Duodenal mucosa (tissue), 2 donors: ENCODE measurements at regions not wholly inside any gene's neighbourhood (a gene's known extent, or its start where the extent isn't known, plus 50 kb on each side); places are given as distances from the start of the nearest gene placed in this dataset.

Source experiments
- H3K27ac ChIP-seq: one replicate; pipeline ENCODE4 v1.7.0; 2013; ENCODE audit warnings: low read depth, low read length
- H3K27me3 ChIP-seq, 2 donors: one replicate each; pipeline ENCODE4 v1.7.0; 2013; ENCODE audit warnings: low read length in 2 of 2, control low read depth in 1 of 2; ENCODE audit not compliant: insufficient read depth in 2 of 2, control insufficient read depth in 1 of 2
- H3K36me3 ChIP-seq, 2 donors: one replicate each; pipeline ENCODE4 v1.7.0; 2013; ENCODE audit warnings: low read length in 2 of 2, control low read depth in 1 of 2; ENCODE audit not compliant: insufficient read depth in 2 of 2, control insufficient read depth in 1 of 2
- H3K4me1 ChIP-seq, 2 donors: one replicate each; pipeline ENCODE4 v1.7.0; 2013; ENCODE audit warnings: low read length in 2 of 2, control low read depth in 1 of 2; ENCODE audit not compliant: insufficient read depth in 2 of 2, control insufficient read depth in 1 of 2
- H3K4me3 ChIP-seq, 2 donors: one replicate each; pipeline ENCODE4 v1.7.0; 2013; ENCODE audit warnings: low read length in 2 of 2, low read depth in 1 of 2
- H3K9ac ChIP-seq, 2 donors: one replicate each; pipeline ENCODE4 v1.7.0; 2013; ENCODE audit warnings: low read length in 2 of 2, low read depth in 1 of 2
- H3K9me3 ChIP-seq, 2 donors: one replicate each; pipeline ENCODE4 v1.7.0; 2013; ENCODE audit warnings: low read length in 2 of 2, control low read depth in 1 of 2; ENCODE audit not compliant: control insufficient read depth in 1 of 2

DNA sequence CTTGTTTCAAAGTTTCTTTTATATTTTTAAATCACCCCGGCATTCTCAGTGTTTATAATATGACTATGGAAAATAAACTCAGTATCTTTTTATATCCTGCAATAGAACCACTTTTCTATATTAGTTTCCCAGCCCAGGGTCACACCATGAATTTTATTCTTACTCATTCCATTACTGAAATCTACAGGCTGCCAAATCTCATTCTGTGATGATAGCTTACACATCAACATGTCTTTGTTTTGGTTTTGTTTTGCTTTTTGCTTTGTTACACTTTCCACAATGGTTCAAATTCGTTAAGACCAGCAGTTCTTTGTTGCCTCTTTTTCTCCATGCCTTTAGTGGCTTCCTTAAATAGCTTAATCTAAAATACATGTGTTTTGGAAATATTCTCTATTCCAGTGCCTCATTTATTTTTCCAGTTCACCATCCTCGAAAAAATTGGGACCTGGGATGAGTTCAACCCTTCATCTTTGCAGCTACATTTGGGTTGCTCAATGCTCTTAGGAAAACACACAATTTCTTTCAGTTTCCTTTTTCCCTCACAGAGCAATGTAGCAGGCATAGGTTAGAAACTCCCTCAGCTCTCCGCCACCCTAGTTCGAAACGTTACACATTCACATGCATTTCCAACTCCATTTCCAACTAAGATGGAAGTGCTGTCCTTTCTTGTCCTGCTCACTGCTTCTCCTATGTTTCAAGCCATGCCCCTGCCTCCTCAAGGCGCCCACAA lies 1146.3 kb downstream of the MAT2B start:
- Histone ChIP-seq H3K9me3 (no peaks in the 10 kb centered on the region), H3K27me3 (no peaks in the 10 kb centered on the region), H3K4me1 (no peaks in the 10 kb centered on the region), H3K36me3 (no peaks in the 10 kb centered on the region), H3K27ac (no peak overlapping the region), H3K9ac (no peak overlapping the region), H3K4me3 (no peak overlapping the region)

DNA sequence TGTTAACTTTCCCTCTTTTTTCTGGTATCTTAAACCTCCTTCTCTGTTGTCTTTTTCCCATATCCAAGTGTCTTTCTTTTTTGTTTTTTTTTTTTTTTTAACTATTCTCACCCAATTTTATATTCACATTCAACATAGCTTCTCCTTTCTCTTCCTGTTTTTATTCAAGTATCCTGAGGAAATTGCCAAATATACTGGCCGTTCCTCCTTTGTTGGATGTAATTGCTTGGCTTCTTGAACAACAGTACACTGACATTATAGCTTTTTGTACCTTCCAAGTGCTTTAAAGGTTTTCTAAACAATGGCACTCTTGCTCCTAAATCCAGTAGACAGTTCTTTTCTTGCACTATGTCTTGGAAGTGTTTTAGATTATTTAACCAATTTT lies 1146.8 kb downstream of the MAT2B start:
- Histone ChIP-seq H3K27me3 (no peaks in the 10 kb centered on the region), H3K36me3 (no peaks in the 10 kb centered on the region), H3K4me3 (no peak overlapping the region), H3K4me1 (no peaks in the 10 kb centered on the region), H3K27ac (no peak overlapping the region), H3K9ac (no peak overlapping the region), H3K9me3 (no peaks in the 10 kb centered on the region)

DNA sequence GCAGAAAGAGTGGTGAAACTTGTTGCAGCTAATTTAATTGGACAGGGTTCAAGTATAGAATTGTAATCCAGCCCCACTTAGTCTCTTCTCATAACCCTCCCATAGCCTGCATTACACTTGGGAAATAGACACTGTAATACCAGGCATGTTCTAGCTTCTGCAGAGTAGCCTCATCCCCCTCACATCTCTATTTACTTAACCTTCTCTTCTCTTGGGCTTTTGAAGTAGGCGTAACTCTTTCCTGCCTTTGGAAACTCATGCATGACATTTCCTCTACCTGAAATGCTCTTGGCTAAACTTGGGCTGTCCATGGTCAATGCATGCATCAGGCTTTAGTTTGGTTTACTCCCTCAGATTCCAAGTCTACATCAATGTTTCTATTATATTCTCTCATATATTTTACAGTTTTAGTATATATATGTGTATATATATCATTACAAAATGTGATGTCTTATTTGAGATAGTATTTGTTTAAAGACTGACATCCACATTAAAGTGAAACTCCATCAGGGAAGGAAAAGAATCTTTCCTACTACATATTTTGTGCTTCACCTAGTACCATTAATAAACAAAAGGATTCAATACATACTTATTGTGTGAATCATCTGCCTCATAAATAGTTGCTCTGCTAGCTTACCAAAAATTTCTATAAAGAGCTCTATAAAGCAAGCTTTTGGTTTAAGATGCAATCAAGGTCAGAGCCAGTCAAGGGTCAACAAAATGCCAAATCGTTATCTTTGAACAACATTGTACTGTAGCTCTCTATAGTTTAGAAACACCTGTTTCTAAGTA lies 1158.0 kb downstream of the MAT2B start:
- no peaks in the 10 kb centered on the region for H3K4me1 ChIP-seq
- no peaks in the 10 kb centered on the region for H3K9me3 ChIP-seq
- no peaks in the 10 kb centered on the region for H3K36me3 ChIP-seq
- no peak overlapping the region for H3K4me3 ChIP-seq
- no peak overlapping the region for H3K9ac ChIP-seq
- H3K27me3 ChIP-seq = no peaks in the 10 kb centered on the region
- no peak overlapping the region for H3K27ac ChIP-seq

DNA sequence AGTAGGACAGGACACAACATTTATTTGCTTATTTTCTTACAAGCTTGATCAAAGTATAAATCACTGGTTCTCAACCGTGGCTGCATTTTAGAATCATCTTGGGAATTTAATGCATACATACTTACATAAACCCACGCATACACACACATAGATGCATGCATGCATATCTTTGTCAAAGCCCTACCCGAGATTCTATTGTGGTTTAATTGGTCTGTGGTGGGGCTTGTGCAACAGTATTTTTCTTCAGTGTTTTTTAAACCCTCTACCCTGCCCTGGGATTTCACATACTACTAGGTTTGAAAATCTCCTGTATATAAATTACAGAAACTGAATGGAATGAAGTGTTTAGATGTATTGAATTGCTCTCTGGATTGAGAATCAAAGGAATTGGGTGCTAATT lies 1166.2 kb downstream of the MAT2B start:
- Histone ChIP-seq H3K4me3 (no peak overlapping the region), H3K4me1 (no peaks in the 10 kb centered on the region), H3K9ac (no peak overlapping the region), H3K27me3 (no peaks in the 10 kb centered on the region), H3K27ac (no peak overlapping the region), H3K9me3 (no peaks in the 10 kb centered on the region), H3K36me3 (no peaks in the 10 kb centered on the region)

DNA sequence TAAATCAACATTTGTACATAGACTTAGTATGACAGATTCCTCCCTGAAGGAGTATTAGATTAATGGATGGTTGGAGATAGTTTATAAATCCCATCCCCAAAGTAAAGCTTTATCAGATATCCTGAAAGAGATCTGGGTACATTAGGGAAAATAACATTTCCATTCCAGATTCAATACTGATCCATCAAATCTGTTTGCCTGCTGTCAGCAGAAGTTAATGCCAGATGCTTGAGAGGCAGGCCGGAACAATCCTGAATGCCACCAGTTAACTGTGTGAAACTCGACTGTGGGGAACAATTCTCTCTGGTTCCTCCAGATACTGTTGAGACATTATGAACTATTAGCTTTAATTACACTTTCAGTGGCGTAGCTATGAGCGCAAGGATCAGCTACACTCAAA lies 1166.8 kb downstream of the MAT2B start:
- H3K27ac ChIP-seq = no peak overlapping the region
- H3K36me3 ChIP-seq = no peaks in the 10 kb centered on the region
- no peaks in the 10 kb centered on the region for H3K4me1 ChIP-seq
- no peaks in the 10 kb centered on the region for H3K27me3 ChIP-seq
- H3K9ac ChIP-seq = no peak overlapping the region
- H3K4me3 ChIP-seq = no peak overlapping the region
- H3K9me3 ChIP-seq = no peaks in the 10 kb centered on the region

DNA sequence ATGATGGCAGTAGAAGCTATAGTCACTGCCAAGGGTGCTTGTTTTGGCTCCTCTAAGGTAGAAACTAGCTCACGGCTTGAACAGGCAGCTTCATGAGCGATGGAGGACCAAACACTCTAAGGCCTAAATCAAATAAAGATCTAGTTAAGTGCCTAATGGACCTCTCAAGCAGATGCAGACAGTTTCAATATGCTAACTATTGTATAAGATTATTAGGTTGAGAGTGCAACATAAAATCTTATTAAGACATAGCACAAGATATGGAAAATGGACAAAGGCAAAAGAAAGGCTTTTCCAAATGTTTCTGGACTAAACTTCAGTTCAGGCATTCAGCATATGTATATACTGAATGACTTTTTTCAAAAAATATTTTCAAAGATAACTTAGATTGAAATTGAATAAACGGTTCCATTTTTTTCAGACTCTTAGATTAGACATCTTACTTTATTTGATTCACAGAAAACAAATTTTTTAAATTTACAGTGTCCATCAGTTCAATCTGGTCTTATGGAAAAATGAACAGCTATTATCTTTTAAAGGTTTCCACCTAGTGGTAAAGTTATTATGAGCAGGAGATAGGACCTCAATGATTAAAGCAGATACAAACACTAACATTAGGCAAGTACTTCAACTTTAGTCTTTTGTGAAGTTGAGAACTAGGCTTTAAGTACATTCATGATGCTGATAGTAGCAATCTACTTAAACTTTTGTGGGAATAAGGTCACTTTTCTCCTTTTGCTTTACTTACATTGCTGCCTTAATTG lies 1167.7 kb downstream of the MAT2B start:
- H3K36me3 ChIP-seq = no peaks in the 10 kb centered on the region

DNA sequence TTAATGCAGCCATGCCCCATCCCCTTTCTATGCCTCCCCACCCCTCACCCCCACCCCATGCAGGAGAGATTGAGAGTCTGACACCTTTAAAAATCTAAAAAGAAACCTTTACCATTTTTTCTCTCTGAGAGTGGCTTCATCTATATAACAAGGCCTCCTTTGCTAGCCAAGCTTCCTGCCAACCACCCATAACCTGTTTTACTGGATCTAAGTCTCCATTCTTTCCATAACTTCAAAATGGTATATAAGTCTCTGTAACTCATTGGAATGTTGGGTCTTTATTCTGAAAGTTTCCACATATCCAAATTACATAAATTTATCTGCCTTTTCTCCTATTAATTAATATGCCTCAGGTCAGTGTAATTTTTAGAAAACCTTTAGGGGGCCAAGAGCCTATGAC lies 1174.0 kb downstream of the MAT2B start:
- Histone ChIP-seq H3K27ac (no peak overlapping the region), H3K27me3 (no peaks in the 10 kb centered on the region), H3K4me1 (no peaks in the 10 kb centered on the region), H3K9me3 (no peaks in the 10 kb centered on the region), H3K9ac (no peak overlapping the region), H3K4me3 (no peak overlapping the region), H3K36me3 (no peaks in the 10 kb centered on the region)

More for the DNA sequence above, 1167.7 kb downstream of the MAT2B start:
- Histone ChIP-seq H3K27me3 (no peaks in the 10 kb centered on the region), H3K4me3 (no peak overlapping the region), H3K9me3 (no peaks in the 10 kb centered on the region), H3K4me1 (no peaks in the 10 kb centered on the region), H3K27ac (no peak overlapping the region), H3K9ac (no peak overlapping the region)

DNA sequence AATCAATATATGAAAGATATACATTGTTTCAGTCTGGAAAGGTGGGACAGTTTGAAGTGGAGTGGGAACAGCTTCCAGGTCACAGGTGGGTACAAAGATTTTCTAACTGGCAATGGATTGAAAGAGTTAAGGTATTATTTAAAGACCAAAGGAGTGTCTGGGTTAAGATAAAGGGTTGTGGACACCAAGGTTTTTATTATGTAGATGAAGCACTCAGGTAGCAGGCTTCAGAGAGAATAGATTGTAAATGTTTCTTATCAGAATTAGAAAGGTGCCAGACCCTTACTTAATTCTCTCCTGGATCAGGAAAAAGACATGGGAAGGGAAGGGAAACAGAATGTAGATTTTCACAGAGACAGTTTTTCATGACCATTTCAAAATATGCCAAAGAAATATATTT lies 1174.8 kb downstream of the MAT2B start:
- no peaks in the 10 kb centered on the region for H3K9me3 ChIP-seq
- no peak overlapping the region for H3K27ac ChIP-seq
- H3K4me3 ChIP-seq = no peak overlapping the region
- H3K4me1 ChIP-seq = no peaks in the 10 kb centered on the region
- no peak overlapping the region for H3K9ac ChIP-seq
- H3K27me3 ChIP-seq = no peaks in the 10 kb centered on the region
- no peaks in the 10 kb centered on the region for H3K36me3 ChIP-seq

DNA sequence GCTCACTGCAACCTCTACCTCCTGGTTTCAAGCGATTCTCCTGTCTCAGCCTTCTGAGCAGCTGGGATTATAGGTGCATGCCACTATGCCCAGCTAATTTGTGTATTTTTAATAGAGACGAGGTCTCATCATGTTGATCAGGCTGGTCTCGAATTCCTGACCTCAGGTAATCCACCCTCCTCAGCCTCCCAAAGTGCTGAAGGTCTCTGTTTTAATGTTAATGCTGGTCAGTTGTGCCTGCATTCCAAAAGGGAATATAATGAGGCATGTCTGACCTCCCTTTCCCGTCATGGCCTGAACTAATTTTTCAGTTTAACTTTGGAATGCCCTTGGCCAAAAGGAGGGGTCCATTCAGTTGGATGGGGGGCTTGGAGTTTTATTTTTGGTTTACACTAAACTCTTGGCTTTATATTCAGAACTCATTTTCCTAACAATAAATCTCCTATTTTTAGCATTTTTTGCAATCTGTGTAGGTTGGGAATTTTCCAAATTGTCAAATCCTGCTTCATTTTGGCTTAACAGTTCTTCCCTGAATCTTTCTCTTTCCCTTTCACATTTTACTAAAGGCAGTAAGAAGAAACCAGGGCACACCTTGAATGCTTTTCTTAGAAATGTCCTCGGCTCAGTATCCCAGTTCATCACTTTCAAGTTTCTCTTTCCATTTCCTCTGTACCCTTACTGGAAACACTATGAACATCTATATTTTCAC lies 1175.5 kb downstream of the MAT2B start:
- Histone ChIP-seq H3K4me1 (no peaks in the 10 kb centered on the region), H3K27ac (no peak overlapping the region), H3K27me3 (no peaks in the 10 kb centered on the region), H3K9ac (no peak overlapping the region), H3K4me3 (no peak overlapping the region), H3K36me3 (no peaks in the 10 kb centered on the region), H3K9me3 (no peaks in the 10 kb centered on the region)
